GM23338 (cell line): ENCODE measurements at regions not wholly inside any gene's neighbourhood (a gene's known extent, or its start where the extent isn't known, plus 50 kb on each side); places are given as distances from the start of the nearest gene placed in this dataset.

Source experiments
- ATAC-seq: fragments of 200-7000 bp; cut with Tn5 transposase; 3 replicates; pipeline ENCODE4 v1.9.1; 2020
- DNase-seq: peaks from one replicate; pipeline ENCODE4 v3.0.0-alpha.2; 2015; ENCODE audit warnings: low spot score
- H2AFZ ChIP-seq: fragments of 200-600 bp; sonication (generic); 2 replicates; pipeline ENCODE4 v1.8.0; 2016; ENCODE audit warnings: antibody characterized with exemption, mild to moderate bottlenecking, moderate library complexity
- H3F3A ChIP-seq: fragments of 200-600 bp; sonication (generic); replicated peaks from 2 replicates; pipeline ENCODE4 v1.8.0; 2017; ENCODE audit warnings: antibody characterized with exemption, mixed run types, low read depth
- H3K27ac ChIP-seq: fragments of 200-600 bp; sonication (generic); 2 replicates; pipeline ENCODE4 v1.6.1; 2016; ENCODE audit warnings: low read depth
- H3K27me3 ChIP-seq: fragments of 200-600 bp; sonication (generic); 2 replicates; pipeline ENCODE4 v1.8.0; 2016; ENCODE audit warnings: mild to moderate bottlenecking, mixed run types, moderate library complexity; ENCODE audit not compliant: insufficient read depth
- H3K36me3 ChIP-seq: fragments of 200-600 bp; sonication (generic); 2 replicates; pipeline ENCODE4 v1.8.0; 2016; ENCODE audit warnings: mild to moderate bottlenecking; ENCODE audit not compliant: insufficient read depth
- H3K4me1 ChIP-seq: fragments of 200-600 bp; sonication (generic); 2 replicates; pipeline ENCODE4 v1.8.0; 2016; ENCODE audit warnings: mild to moderate bottlenecking, moderate library complexity; ENCODE audit not compliant: insufficient read depth
- H3K4me2 ChIP-seq: fragments of 200-600 bp; sonication (generic); 2 replicates; pipeline ENCODE4 v1.7.1; 2017; ENCODE audit warnings: mixed run types
- H3K4me3 ChIP-seq: fragments of 200-600 bp; sonication (generic); 2 replicates; pipeline ENCODE4 v1.6.1; 2016; ENCODE audit warnings: mixed run types
- H3K79me2 ChIP-seq: fragments of 200-600 bp; sonication (generic); replicated peaks from 2 replicates; pipeline ENCODE4 v1.8.0; 2017; ENCODE audit warnings: mild to moderate bottlenecking; ENCODE audit not compliant: insufficient read depth
- H3K9me2 ChIP-seq: fragments of 200-600 bp; sonication (generic); 2 replicates; pipeline ENCODE4 v1.8.0; 2017; ENCODE audit not compliant: insufficient read depth
- H4K20me1 ChIP-seq: fragments of 200-600 bp; sonication (generic); replicated peaks from 2 replicates; pipeline ENCODE4 v1.8.0; 2017; ENCODE audit warnings: mild to moderate bottlenecking; ENCODE audit not compliant: insufficient read depth
- H3K27ac Mint-ChIP-seq: 2 replicates; pipeline ENCODE4 v1.8.0; 2020; ENCODE audit warnings: inconsistent platforms, mild to moderate bottlenecking, moderate library complexity, mixed read lengths
- H3K27me3 Mint-ChIP-seq: 3 replicates; pipeline ENCODE4 v1.8.0; 2022; ENCODE audit warnings: low read depth, mild to moderate bottlenecking, moderate library complexity, mixed read lengths, inconsistent platforms; ENCODE audit not compliant: insufficient read depth, poor library complexity
- H3K36me3 Mint-ChIP-seq: 3 replicates; pipeline ENCODE4 v1.8.0; 2021; ENCODE audit warnings: low read depth, mild to moderate bottlenecking, inconsistent platforms, moderate library complexity, mixed read lengths
- H3K4me1 Mint-ChIP-seq: 3 replicates; pipeline ENCODE4 v1.8.0; 2020; ENCODE audit warnings: mild to moderate bottlenecking, inconsistent platforms, mixed read lengths
- H3K4me3 Mint-ChIP-seq: 3 replicates; pipeline ENCODE4 v1.8.0; 2021; ENCODE audit warnings: moderate library complexity, mild to moderate bottlenecking, inconsistent platforms, mixed read lengths
- H3K9me3 Mint-ChIP-seq: 3 replicates; pipeline ENCODE4 v1.8.0; 2020; ENCODE audit warnings: moderate library complexity, mild to moderate bottlenecking, inconsistent platforms, mixed read lengths
- CREB1 ChIP-seq: fragments of 250-450 bp; sonication (Bioruptor Pico); IDR thresholded peaks from 2 replicates; pipeline ENCODE4 v1.5.0; 2020; ENCODE audit warnings: low read depth, mild to moderate bottlenecking, moderate library complexity
- CTCF ChIP-seq, 2 experiments: fragments of 200-600 bp in 1 of 2; sonication (generic) in 1 of 2; conservative IDR thresholded peaks; 2 replicates each; pipeline versions ENCODE4 v1.5.1 to v1.6.1; 2016 to 2017; ENCODE audit warnings: antibody characterized with exemption in 2 of 2, low read depth in 2 of 2, mild to moderate bottlenecking in 2 of 2, moderate library complexity in 1 of 2
- ETS1 ChIP-seq: IDR thresholded peaks from 2 replicates; pipeline ENCODE4 v1.6.1; 2016; ENCODE audit warnings: antibody characterized with exemption
- EZH2 ChIP-seq: fragments of 200-600 bp; sonication (generic); IDR thresholded peaks from one replicate; pipeline ENCODE4 v1.8.0; 2017; ENCODE audit warnings: antibody characterized with exemption, mild to moderate bottlenecking, low read depth; ENCODE audit not compliant: unreplicated experiment
- EZH2phosphoT487 ChIP-seq: fragments of 200-600 bp; sonication (generic); IDR thresholded peaks from one replicate; pipeline ENCODE4 v1.8.1; 2018; ENCODE audit warnings: antibody characterized with exemption; ENCODE audit not compliant: unreplicated experiment
- JUNB ChIP-seq: IDR thresholded peaks from one replicate; pipeline ENCODE4 v1.6.1; 2016; ENCODE audit warnings: antibody characterized with exemption; ENCODE audit not compliant: unreplicated experiment
- NANOG ChIP-seq: IDR thresholded peaks from 2 replicates; pipeline ENCODE4 v1.6.1; 2016; ENCODE audit warnings: antibody characterized with exemption, borderline replicate concordance
- POLR2AphosphoS5 ChIP-seq: IDR thresholded peaks from 2 replicates; pipeline ENCODE4 v1.6.1; 2016; ENCODE audit warnings: antibody characterized with exemption, low read depth
- REST ChIP-seq: IDR thresholded peaks from one replicate; pipeline ENCODE4 v1.6.1; 2018; ENCODE audit warnings: antibody characterized with exemption; ENCODE audit not compliant: unreplicated experiment
- STAT1 ChIP-seq: IDR thresholded peaks from one replicate; pipeline ENCODE4 v1.6.1; 2016; ENCODE audit warnings: antibody characterized with exemption; ENCODE audit not compliant: unreplicated experiment
- ZNF114 ChIP-seq: fragments of 250-450 bp; sonication (Bioruptor Pico); IDR thresholded peaks from 2 replicates; pipeline ENCODE4 v1.5.0; 2020; ENCODE audit warnings: mild to moderate bottlenecking, moderate library complexity
- ZNF331 ChIP-seq: fragments of 250-450 bp; sonication (Bioruptor Pico); IDR thresholded peaks from 2 replicates; pipeline ENCODE4 v1.5.0; 2020; ENCODE audit warnings: low read depth, mild to moderate bottlenecking, moderate library complexity
- ZNF462 ChIP-seq: fragments of 250-450 bp; sonication (Bioruptor Pico); IDR thresholded peaks from 2 replicates; pipeline ENCODE4 v1.5.0; 2020; ENCODE audit warnings: mild to moderate bottlenecking, moderate library complexity

DNA sequence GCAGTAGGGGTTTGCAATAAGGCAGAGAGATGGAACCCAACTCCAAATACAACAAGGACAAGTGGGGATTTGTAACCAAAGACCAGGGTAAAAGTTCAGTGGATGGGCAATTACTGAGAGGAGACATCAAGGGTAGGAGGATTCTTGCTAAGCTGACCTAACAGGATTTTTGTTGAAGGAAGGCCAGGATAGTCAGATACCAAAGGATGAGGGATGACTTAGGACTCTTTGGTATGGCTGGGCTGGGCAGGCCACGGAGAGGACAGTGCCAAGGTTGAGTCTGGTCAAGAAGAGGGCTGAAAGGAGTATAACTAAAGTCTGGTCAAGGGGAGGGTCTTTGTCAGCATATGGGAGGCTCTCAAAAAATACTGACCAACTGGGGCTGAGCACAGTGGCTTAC is 85.3 kb upstream of the UBE2E2 start:
- Histone ChIP-seq H3K9me2 (no peaks in the 10 kb centered on the region), H3K36me3 (no peaks in the 10 kb centered on the region), H2AFZ (peak overlapping the region; percentile 65; the same call in 1 of the 2 replicates), H3K4me2 (no peak overlapping the region), H3K27ac (no peak overlapping the region), H3K4me1 (no peaks in the 10 kb centered on the region), H3K79me2 (no peaks in the 10 kb centered on the region), H3F3A (no peaks in the 10 kb centered on the region), H4K20me1 (no peaks in the 10 kb centered on the region), H3K27me3 (no peaks in the 10 kb centered on the region), H3K4me3 (no peak overlapping the region)
- no peaks in the 10 kb centered on the region for H3K36me3 Mint-ChIP-seq
- no peak overlapping the region for H3K4me3 Mint-ChIP-seq
- no peak overlapping the region; the same call in 1 of the 2 replicates for H3K27ac Mint-ChIP-seq
- TF ChIP-seq STAT1, result no peak
- TF ChIP-seq CTCF (conservative IDR thresholded peaks at IDR 0.05; ENCODE audit: low read depth in 2 of 2), result no peak
- TF ChIP-seq EZH2, result no peak
- TF ChIP-seq EZH2phosphoT487, result no peak
- TF ChIP-seq ETS1, result no peak
- no peak for TF ChIP-seq CREB1 (CRISPR knock-in tag)
- no peak for TF ChIP-seq ZNF462 (CRISPR knock-in tag)
- TF ChIP-seq POLR2AphosphoS5, result no peak
- TF ChIP-seq ZNF114, result no peak
- no peak for TF ChIP-seq REST
- no peak for TF ChIP-seq NANOG
- no peak for TF ChIP-seq ZNF331 (CRISPR knock-in tag)
- no peak for TF ChIP-seq JUNB
- DNase-seq, result no peak
- ATAC-seq, result no peak
- H3K9me3 Mint-ChIP-seq, result no peaks in the 10 kb centered on the region
- no peaks in the 10 kb centered on the region for H3K27me3 Mint-ChIP-seq
- H3K4me1 Mint-ChIP-seq, result peaks cover 9% of the 10 kb centered on the region
